Spleen (tissue), 11 donors: ENCODE measurements at regions not wholly inside any gene's neighbourhood (a gene's known extent, or its start where the extent isn't known, plus 50 kb on each side); places are given as distances from the start of the nearest gene placed in this dataset.

Source experiments
- DNase-seq: peaks from one replicate; pipeline ENCODE4 v3.0.0-alpha.2; 2020
- H3K27ac ChIP-seq, 8 donors: fragments of 200-600 bp; sonication (generic) in 7 of 8; 1 replicate in 4 of 8; 2 replicates in 4 of 8; pipeline versions ENCODE4 v1.5.0 to v1.8.0; 2016 to 2021; ENCODE audit warnings: inconsistent platforms in 4 of 8, mild to moderate bottlenecking in 4 of 8, moderate library complexity in 1 of 8
- H3K27me3 ChIP-seq, 7 donors: fragments of 200-600 bp; sonication (generic) in 6 of 7; replicated peaks in 1 of 7; 1 replicate in 4 of 7; 2 replicates in 3 of 7; pipeline versions ENCODE4 v1.5.0 to v1.8.0; 2016 to 2021; ENCODE audit warnings: inconsistent platforms in 3 of 7, mild to moderate bottlenecking in 1 of 7
- H3K36me3 ChIP-seq, 6 donors: fragments of 200-600 bp; sonication (generic) in 5 of 6; 1 replicate in 4 of 6; 2 replicates in 2 of 6; pipeline versions ENCODE4 v1.5.0 to v1.8.0; 2016 to 2021; ENCODE audit warnings: inconsistent platforms in 2 of 6
- H3K4me1 ChIP-seq, 6 donors: fragments of 200-600 bp; sonication (generic) in 5 of 6; 1 replicate in 3 of 6; 2 replicates in 3 of 6; pipeline versions ENCODE4 v1.5.0 to v1.8.0; 2016 to 2021; ENCODE audit warnings: inconsistent platforms in 3 of 6
- H3K4me3 ChIP-seq, 8 donors: fragments of 200-600 bp; sonication (generic) in 7 of 8; 1 replicate in 4 of 8; 2 replicates in 4 of 8; pipeline versions ENCODE4 v1.5.0 to v1.8.0; 2016 to 2021; ENCODE audit warnings: inconsistent platforms in 4 of 8, mild to moderate bottlenecking in 4 of 8, moderate library complexity in 2 of 8
- H3K9me3 ChIP-seq, 8 donors: fragments of 200-600 bp; sonication (generic) in 7 of 8; 1 replicate in 4 of 8; 2 replicates in 4 of 8; pipeline versions ENCODE4 v1.5.0 to v1.8.0; 2016 to 2021; ENCODE audit warnings: inconsistent platforms in 4 of 8
- CTCF ChIP-seq, 11 experiments: fragments of 200-600 bp in 7 of 11; fragments of 450-650 bp in 4 of 11; sonication (generic) in 4 of 11; IDR thresholded peaks in 8 of 11; conservative IDR thresholded peaks in 3 of 11; 1 replicate in 7 of 11; 2 replicates in 4 of 11; pipeline versions ENCODE4 v1.4.0 to v1.8.0; 2016 to 2021; ENCODE audit warnings: antibody characterized with exemption in 11 of 11, inconsistent platforms in 4 of 11, mild to moderate bottlenecking in 1 of 11
- POLR2A ChIP-seq, 3 donors: fragments of 450-650 bp; IDR thresholded peaks; one replicate each; pipeline ENCODE4 v1.5.1; 2017; ENCODE audit warnings: antibody characterized with exemption in 3 of 3, mild to moderate bottlenecking in 1 of 3
- POLR2AphosphoS5 ChIP-seq, 3 donors: sonication (generic); formaldehyde crosslinking; IDR thresholded peaks; one replicate each; pipeline ENCODE4 v1.5.1; 2017; ENCODE audit warnings: antibody characterized with exemption in 3 of 3
- WGBS, 5 donors: extraction: QIAGEN DNeasy Blood & Tissue Kit in 3 of 5; methylation state at CpG; one replicate each; pipeline versions ENCODE4 v1.1.5 to v1.1.7; 2013 to 2018; 5-methylcytosine and 5-hydroxymethylcytosine counted together
- intact Hi-C: fragments of 100-400 bp; cut with DNase I; formaldehyde crosslinking; loops from one replicate; pipeline ENCODE4 v1.15.0; 2023; ENCODE audit warnings: low total_unique reads
- donor health status: healthy with polysubstance abuse.
- donor health status: DM: no; HTN: no; CAD: no; lungs with moderate emphysema.
- donor health status: DM: no; HTN: no; CAD: no.
- donor health status: Bipolar disorder and iron deficiency.
- donor health status: healthy.
- donor health status: DM: no; HTN: no; CAD: no.
- donor health status: DM: yes; HTN: yes; CAD: no.

- TF ChIP-seq POLR2AphosphoS5 (IDR thresholded peaks at IDR 0.05): no peak
- TF ChIP-seq POLR2A (IDR thresholded peaks at IDR 0.05): no peak
- TF ChIP-seq CTCF (IDR thresholded peaks at IDR 0.05 in 8 of 11, conservative IDR thresholded peaks at IDR 0.05 in 3 of 11): no peak
- 62 to 76% (median 70%) methylated on average over 3 of the region's 3 CpGs for WGBS, 5 donors
- no peak for DNase-seq
- no peaks in the 10 kb centered on the region for H3K4me1 ChIP-seq
- H3K4me3 ChIP-seq: no peak overlapping the region
- no peaks in the 10 kb centered on the region for H3K36me3 ChIP-seq
- H3K9me3 ChIP-seq: peaks cover 0 to 16% (median 0%) of the 10 kb centered on the region in 8 donors
- intact Hi-C loops: no loop called here
- no peaks in the 10 kb centered on the region for H3K27me3 ChIP-seq
- H3K27ac ChIP-seq: no peak overlapping the region
These were observed 71.5 kb downstream of the FAT3 start for GRCh38 chr11:92296138-92296515.

GRCh38 chr11:92297567-92298553, 73.2 kb downstream of the FAT3 start:
- TF ChIP-seq POLR2A (IDR thresholded peaks at IDR 0.05) (no peak), POLR2AphosphoS5 (IDR thresholded peaks at IDR 0.05) (no peak), CTCF (IDR thresholded peaks at IDR 0.05 in 8 of 11, conservative IDR thresholded peaks at IDR 0.05 in 3 of 11) (no peak)
- H3K4me3 ChIP-seq: no peak overlapping the region
- H3K9me3 ChIP-seq: peaks cover 0 to 16% (median 0%) of the 10 kb centered on the region in 8 donors
- no peaks in the 10 kb centered on the region for H3K4me1 ChIP-seq
- no peak overlapping the region for H3K27ac ChIP-seq
- H3K36me3 ChIP-seq: no peaks in the 10 kb centered on the region
- 74 to 87% (median 79%) methylated on average over 3 of the region's 3 CpGs for WGBS, 5 donors
- H3K27me3 ChIP-seq: no peaks in the 10 kb centered on the region
- intact Hi-C loops: no loop called here
- DNase-seq: no peak

DNA sequence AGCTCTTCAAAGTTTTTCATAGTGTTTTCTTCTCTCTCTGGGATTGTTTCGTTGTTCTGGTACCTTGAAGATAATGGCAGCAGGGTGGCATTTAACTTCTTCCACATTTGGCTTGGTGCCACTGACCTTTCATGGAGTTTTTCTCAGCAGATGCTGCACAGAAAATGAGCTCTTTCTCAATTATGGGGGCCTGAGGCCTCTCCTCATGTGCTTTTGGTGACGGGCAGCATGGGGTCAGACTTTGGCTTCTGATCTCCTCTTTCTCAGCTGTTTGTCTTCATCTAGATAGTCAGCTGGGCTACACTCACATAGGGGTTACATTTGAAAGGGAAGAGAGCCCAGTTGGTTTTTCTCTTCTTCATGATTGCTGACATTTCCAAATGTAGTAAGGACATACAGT, 76.3 kb downstream of the FAT3 start:
- DNase-seq: no peak
- Histone ChIP-seq H3K4me3 (no peak overlapping the region), H3K27me3 (no peaks in the 10 kb centered on the region), H3K36me3 (no peaks in the 10 kb centered on the region), H3K9me3 (no peaks in the 10 kb centered on the region), H3K27ac (no peak overlapping the region), H3K4me1 (no peaks in the 10 kb centered on the region)
- intact Hi-C loops: no loop called here
- WGBS, 5 donors: 65 to 85% (median 71%) methylated on average over 2 of the region's 2 CpGs
- no peak for TF ChIP-seq CTCF (IDR thresholded peaks at IDR 0.05 in 8 of 11, conservative IDR thresholded peaks at IDR 0.05 in 3 of 11)

- Histone ChIP-seq H3K4me3 (no peak overlapping the region), H3K27me3 (no peaks in the 10 kb centered on the region), H3K9me3 (no peaks in the 10 kb centered on the region), H3K36me3 (no peaks in the 10 kb centered on the region), H3K4me1 (no peaks in the 10 kb centered on the region), H3K27ac (no peak overlapping the region)
- DNase-seq: no peak
- WGBS, 5 donors: 89 to 95% (median 90%) methylated on average over 4 of the region's 4 CpGs
- intact Hi-C loops: no loop called here
- TF ChIP-seq POLR2AphosphoS5 (IDR thresholded peaks at IDR 0.05) (no peak), POLR2A (IDR thresholded peaks at IDR 0.05) (no peak), CTCF (IDR thresholded peaks at IDR 0.05 in 8 of 11, conservative IDR thresholded peaks at IDR 0.05 in 3 of 11) (no peak)
These were observed 78.2 kb downstream of the FAT3 start for GRCh38 chr11:92302770-92303169.
